IPS DF 4.7 (cell line): ENCODE measurements at regions not wholly inside any gene's neighbourhood (a gene's known extent, or its start where the extent isn't known, plus 50 kb on each side); places are given as distances from the start of the nearest gene placed in this dataset.
"Not testable (repeated sequence)": the region's sequence is repeated elsewhere in the genome, so short reads cannot be mapped to it uniquely, and the experiment has no call there.

Source experiments
- DNase-seq: peaks from one replicate; pipeline ENCODE4 v3.0.0-alpha.2; 2013; ENCODE audit warnings: low spot score; ENCODE audit errors: extremely low read depth

DNA sequence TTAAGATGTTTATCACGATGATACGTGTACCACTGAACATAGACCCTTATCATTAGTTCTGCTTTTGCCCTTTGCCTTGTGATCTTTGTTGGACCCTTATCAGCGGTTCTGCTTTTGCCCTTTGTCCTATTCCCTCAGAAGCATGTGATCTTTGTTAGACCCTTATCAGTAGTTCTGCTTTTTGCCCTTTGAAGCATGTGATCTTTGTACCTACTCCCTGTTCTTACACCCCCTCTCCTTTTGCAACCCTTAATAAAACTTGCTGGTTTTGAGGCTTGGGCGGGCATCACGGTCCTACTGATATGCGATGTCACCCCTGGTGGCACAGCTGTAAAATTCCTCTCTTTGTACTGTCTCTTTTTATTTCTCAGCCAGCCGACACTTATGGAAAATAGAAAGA lies 117.0 kb downstream of the SDHAF3 start:
- DNase-seq, result not testable (repeated sequence)

DNA sequence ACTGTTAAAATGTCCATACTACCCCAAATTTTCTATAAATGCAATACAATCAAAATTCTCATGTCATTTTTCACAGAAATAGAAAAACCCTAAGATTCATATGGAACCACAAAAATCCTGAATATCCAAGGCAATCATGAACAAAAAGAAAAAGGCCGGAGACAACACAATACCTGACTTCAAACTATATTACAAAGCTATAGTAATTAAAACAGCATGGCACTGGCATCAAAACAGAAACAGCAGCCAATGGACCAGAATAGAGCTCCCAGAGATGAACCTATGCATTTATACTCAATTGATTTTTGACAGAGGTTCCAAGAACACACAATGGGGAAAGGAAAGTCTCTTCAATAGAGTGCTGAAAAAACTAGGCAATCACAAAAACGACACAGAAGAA lies 128.8 kb downstream of the SDHAF3 start:
- no peak for DNase-seq

DNA sequence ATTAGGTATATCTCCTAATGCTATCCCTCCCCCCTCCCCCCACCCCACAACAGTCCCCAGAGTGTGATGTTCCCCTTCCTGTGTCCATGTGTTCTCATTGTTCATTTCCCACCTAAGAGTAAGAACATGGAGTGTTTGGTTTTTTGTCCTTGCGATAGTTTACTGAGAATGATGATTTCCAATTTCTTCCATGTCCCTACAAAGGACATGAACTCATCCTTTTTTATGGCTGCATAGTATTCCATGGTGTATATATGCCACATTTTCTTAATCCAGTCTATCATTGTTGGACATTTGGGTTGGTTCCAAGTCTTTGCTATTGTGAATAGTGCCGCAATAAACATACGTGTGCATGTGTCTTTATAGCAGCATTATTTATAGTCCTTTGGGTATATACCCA lies 140.7 kb downstream of the SDHAF3 start:
- DNase-seq, result not testable (repeated sequence)

DNA sequence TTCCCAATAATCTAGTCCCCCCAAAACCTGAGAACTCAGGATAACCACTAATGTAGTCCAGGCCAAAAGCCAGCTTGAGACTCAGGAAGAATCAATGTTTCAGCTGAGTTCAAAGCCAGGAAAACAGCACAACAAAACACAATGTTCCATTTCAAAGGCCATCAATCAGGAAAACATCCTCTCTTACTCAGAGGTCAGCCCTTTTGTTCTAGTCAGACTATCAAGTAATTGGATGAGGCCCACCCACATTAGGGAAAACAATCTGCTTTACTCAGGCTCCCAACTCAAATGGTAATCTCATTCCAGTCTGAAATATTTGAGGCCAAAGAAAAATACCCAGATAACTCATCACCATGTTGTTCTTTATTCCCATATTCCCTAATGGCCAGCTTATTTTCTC lies 152.2 kb downstream of the SDHAF3 start:
- DNase-seq, result no peak

DNA sequence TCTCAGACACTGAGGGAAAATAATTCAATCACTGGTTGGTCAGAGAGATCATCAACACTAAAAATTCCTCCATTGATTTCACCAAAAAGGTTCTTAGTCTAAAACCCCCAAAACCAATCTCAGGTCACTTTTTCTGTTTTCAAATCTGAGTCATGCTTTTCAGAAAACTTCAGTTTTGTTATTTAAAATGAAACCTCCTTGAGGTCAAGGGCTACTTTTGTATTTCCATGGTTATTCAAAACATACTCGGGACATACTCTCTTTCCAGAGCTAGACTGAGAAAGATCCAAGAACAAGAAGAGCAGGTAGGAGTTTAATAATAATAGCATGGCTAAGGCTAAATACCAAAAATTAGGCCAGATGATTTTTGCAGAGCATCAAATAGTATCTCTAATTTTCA lies 152.8 kb downstream of the SDHAF3 start:
- no peak for DNase-seq

DNA sequence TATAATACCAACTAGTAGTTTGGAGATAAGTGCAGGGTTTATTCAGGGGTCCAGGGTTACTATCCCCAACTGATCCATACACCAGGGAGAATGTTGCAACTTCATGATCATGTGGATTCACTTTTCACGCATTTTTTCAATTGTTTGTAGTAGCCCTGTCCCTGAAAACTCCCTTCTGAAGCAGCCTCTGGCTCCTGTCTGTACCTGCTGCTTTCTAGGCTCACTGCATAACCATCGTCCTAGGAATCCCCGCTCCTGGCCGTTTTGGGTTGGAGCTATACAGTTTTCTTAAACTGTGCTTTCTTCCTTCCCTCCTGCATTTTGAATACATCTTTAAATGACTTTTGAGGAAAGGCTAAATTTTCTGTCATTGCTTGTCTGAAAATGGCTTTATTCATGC lies 154.1 kb downstream of the SDHAF3 start:
- no peak for DNase-seq

DNA sequence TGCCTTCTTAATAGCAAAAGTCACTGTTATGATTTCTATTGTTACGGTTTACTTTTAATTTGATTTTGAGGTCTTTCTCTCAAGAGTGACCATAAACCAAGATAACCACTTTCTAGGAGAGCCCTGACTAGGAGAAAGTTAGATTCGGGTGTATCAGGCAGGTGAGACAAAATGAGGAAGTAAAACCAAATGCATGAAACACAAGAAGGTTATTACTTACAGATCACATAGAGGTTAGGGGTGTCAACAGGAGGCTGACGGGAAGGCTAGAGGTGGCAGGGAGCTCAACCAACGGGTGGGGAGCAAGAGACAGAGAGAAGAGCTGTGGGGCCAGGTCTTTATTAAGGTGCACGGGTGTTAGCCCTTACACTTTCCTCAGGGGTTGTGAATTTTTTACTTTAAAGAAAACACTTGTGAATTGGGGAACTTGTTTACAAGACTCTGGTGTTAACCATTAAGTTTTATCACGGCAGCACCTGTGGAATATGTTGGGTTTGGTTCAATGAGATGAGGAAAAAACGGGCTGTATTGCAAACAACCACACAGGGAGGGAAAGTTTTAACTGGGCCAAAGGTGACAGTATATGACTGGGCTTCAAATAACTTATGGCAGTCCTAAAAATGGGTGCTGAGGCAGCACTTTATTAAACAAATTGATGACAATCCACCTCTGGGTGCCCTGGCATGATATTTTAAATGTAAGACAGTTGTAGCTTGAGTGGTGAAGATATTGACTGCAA lies 154.9 kb downstream of the SDHAF3 start:
- no peak for DNase-seq

DNA sequence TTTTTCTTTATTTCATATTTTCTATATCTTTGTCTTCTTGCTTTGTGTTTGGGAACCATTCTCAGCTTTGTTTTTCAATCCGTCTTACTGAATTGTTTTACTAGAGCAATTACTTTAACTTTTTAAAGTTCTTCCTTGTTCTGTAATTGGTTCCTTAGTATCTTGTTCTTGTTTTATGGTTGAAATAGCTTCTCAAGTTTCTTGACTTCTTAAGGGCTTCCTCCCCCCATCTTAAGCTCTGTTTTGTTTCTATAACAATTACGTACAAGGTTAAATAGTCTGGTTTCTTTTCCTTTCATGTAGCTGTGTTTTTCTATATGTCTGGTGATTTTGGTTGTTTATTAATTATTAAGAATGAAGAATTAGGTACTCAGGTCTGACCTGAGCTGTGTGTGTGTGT lies 158.0 kb downstream of the SDHAF3 start:
- DNase-seq, result no peak

DNA sequence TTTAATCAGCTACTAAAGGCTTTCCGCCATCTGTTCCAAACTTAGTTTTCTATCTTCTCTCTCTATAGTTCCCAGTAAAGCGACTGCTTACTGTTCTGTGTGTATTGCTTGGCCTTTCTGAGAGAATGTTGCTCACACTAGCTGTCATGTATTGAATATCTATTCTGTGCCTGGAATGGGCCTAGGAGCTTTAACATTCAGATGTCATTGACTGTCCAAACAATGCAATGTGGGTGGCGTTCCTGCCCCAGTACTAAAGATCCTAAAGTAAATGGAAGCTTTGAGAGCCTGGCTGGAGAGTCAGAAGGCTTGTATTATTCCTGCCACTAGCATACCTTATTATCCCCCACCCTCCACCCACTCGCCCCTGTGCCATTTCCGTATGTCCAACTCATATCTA lies 163.5 kb downstream of the SDHAF3 start:
- no peak for DNase-seq

DNA sequence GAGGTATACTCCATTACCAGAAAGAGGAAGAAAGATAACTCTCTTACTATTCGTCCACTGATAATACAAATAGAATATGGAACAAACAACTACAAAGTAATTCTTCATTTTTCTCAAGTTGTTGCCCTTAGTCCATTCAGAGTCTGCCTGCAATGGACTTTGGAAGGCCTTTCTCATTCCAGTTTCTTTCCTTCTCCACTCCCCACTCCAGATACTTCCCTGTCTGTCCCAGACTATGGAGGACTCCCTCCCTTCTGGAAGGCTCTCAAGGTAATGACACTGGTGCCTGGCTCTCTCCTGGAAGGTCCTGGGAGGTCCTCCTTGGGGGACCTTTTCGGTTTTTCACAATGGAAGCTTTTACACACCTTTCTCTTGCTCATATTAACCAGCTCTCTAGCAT lies 167.8 kb downstream of the SDHAF3 start:
- no peak for DNase-seq

DNA sequence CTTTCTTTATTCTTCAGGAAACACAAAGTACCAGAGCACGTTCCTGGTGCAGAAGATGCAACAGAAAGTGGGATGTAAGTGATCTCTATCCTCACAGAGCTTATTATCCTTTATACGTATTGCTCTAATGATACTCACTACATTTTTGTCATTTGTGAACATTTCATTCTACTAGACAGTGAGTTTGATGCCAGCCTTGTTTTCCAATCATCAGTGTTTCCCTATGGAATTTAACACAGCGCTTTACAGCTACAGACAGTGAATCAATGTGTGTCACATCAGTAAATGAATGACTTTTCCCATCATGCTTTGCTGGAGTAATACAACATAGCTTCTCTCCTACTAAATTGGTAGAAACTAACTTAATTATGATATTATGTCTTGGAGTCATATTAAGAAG lies 175.5 kb downstream of the SDHAF3 start:
- no peak for DNase-seq

DNA sequence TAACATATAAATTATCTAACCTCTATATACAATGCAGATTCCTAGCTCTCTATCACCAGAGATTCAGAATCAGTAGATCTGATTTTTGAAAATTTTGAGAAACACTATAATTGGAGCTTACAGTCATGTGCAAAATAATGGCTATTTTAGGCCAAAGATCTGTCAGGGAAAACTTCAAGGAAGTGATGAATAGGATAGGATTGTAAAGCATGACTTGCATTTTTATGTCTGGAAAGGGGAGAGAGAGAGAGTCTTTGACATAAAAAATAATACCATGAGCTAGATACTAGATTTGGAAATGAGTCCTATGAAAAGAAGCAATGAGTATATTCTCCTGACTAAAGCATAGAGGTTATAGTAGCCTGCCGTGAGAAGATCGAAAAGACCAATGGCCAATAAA lies 181.1 kb downstream of the SDHAF3 start:
- no peak for DNase-seq

DNA sequence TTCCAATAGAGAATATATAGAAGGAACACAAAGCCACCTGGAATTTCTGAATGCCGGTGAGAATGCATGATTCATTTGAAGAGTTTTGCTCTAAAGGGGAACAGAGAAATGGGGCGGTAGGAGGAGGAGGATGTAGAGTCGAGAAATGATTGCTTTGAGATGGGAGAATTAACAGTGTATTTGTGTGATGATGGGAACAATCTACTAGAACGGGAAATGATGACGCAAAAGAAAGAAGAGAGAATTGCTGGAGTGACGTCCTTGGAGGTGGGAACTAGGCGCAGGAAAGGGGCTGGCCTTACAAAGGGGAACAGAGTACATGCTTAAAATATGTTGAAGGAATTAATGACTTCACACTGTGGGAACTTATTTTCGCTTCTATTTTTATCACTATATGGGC lies 188.1 kb downstream of the SDHAF3 start:
- no peak for DNase-seq

DNA sequence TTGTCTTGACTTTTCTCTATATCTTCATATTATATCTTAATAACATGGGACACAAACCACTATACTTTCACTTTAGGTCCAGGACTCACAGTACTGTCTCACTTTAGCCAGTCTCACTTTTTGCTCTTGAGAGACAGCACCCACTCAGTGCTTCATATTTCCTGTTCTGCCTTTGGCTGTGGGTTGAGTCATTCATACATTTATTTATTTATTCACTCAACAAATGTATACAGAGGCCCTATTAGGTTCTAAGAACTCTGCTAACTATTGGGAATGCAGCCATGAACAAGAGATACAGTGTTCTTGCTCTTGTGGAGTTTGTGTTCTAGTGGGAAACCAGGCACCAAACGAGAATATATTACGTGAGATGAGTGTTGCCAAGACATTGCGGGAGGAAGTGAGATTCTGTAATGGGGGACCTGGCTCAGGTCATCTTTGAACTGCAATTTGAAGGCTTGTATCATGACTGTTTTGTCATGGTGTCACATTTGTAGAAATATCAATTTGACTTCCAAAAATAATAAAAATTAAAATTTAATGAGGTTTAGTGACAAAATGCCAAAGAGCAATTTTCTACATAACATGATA lies 190.1 kb downstream of the SDHAF3 start:
- DNase-seq, result no peak

DNA sequence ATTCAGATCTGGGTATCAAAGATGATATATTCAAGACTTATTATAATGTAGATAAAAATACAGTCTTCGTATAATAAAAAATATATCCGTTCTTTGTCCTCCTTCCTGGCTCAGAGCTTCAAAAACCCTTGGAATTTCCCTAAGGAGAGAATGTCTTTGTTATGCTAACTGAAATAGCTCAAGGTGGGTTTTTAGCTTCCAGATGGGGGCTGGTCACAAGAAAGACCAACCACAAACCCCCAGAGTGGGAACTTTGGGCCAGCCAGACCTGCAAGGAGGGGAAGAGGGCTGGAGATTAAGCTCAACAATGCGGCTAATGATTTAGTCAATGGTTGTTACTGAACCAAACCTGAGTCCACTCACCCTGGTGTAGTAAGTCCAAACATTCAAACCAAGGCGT lies 196.4 kb downstream of the SDHAF3 start:
- no peak for DNase-seq

DNA sequence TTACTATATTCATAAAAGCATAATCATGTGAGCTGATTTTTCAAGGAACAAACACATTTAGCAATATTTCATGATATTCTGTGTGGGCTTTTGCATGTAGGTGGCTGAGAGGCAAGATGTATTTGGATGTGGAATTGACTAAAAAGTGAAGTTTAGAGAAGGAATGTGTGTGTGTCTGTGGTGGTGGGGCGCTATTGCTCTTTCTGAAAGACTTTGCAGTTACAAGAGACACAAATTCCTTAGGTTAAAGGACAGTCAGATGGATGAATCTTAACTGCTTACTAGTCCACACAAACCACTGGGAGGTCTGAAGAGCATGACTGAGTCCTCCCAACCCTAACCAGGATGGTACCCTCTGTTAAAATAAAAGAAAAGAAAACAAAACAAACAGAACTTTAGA lies 200.1 kb downstream of the SDHAF3 start:
- DNase-seq, result no peak

DNA sequence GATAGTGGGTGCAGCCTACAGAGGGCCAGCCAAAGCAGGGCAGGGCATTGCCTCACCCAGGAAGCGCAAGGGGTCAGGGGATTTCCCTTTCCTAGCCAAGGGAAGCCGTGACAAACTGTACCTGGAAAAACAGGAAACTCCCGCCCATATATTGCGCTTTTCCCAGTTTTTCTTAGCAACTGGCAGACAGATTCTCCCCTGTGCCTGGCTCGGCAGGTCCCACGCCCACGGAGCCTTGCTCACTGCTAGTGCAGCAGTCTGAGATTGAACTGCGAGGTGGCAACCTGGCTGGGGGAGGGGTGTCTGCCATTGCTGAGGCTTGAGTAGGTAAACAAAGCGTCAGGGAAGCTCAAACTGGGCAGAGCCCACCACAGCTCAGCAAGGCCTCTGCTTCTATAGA lies 212.4 kb downstream of the SDHAF3 start:
- DNase-seq, result not testable (repeated sequence)

DNA sequence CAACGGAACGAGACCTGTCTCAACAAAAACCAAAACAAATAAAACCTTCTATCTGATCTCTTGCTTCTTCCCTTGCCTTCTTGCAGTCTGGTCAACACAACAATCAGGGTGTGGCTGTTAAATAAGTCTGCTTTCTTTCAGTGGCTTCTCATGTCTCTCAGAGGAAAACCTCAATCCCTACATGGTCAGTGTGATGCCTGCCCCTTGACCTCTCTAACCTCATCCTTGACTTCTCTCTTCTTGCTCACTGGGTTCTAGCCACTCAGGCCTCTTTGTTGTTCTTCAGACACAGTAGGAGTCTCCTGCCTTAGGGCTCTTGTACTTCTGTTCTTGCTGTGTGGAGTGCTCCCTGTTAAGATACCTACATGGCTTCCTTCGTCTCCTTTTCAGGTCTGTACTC lies 220.4 kb downstream of the SDHAF3 start:
- no peak for DNase-seq

DNA sequence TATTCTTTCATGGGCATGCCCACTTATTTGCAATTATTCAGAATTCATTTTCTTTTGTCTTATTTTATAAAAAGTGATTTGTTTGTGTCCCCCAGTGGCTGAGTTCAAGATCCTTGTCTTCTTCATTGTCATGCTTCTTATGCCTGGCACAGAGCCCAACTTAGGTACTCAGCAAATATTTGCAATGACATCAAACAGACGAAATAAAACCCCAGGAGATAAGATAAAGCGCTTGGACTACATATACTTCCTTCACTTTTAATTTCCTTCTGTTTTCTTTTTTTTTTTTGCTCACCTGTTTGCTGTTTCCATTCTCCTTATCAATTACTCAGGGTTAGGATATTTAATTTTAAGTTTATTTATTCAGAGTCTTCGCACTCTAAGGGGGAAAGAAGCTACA lies 225.0 kb downstream of the SDHAF3 start:
- no peak for DNase-seq

DNA sequence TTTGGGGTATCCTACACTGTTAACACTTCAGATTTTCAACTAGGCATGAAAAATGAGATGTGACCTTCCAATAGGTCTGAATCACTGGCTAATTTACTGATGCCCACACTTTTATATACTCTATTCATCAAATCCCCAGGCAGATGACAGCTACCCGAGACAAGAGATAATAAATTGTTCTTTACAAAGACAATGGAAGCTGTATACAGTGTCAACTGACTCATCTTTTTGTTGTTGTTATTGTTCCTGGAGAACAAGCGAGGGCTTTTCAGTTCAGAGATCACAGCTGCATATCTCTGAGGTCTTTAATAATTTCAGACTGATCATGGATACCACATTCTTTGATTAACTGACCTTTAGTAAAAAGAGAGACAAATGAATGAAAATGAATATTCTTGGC lies 228.9 kb downstream of the SDHAF3 start:
- no peak for DNase-seq

DNA sequence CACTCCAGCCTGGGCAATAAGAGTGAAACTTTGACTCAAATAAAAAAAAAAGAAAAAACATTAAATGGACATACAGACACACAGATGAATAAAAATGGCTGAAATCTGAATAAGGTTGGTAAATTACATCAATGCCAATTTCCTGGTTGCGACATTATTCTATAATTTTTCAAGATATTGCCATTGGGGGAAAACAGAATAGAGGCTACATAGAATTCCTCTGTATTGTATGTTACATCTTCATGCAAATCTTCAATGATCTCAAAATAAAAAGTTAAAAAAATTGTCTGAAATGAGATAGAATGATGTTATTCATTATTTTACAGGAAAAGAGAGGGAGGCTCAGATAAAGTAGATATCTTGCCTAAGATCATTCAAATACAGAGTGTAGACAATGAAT lies 234.0 kb downstream of the SDHAF3 start:
- DNase-seq, result no peak

DNA sequence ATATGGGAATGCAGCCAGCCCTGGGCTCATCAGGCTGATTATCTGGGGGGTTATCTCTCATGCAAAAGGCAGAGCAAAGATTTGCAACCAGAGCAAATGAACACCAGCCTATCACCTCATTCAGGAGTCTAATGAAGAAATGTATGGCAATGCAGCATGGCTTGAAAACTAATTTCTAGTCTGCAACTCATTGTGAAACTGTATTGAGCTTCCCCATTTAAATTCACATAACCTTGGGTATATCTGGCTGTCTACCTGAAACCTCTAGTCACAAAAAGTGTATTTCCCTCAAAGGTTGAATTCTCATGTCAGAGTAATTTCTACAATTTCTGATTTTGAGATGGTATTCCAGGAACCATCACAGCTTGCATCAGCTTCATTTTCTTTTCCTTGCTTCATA lies 240.0 kb downstream of the SDHAF3 start:
- DNase-seq, result no peak

DNA sequence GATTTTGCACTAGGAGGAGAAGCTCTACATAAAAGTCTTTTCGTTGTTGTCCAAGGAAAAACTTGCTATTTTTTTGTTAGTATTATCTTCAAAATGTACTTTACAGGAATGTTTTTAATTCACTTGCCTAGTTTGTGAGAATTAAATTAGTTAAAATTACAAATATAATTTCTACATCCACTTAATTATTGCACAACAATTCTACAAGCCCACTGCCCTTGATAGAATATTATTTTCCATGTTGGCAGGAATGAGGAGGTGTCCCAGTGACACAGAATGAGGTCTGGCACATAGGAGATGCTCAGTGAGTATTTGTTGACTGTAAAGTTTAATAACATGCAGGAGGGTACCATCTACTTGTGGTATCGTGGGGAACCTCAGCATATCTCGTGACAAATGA lies 255.4 kb downstream of the SDHAF3 start:
- DNase-seq, result no peak

DNA sequence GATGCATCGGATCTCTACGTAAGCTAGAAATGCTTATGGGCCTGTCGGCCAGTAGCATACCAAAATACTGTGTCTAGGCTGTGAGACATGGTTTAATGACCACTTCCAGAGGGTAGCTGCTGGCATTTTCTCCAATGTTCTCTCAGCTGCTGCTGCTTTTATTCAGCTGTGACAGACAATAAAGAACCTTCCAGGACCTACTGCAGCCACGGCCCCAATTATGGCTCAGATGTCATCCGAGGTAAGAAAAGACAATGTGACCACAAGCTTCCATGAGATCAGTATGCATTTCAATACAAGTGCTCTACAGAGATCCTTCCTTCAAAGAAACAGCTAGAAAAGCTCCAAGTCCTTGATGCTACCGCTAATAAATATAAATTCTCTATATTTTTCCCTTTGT lies 256.2 kb downstream of the SDHAF3 start:
- DNase-seq, result no peak
